ENCODE measurements at regions not wholly inside any gene's neighbourhood (a gene's known extent, or its start where the extent isn't known, plus 50 kb on each side); places are given as distances from the start of the nearest gene placed in this dataset.
A peak's percentile ranks its signal among the peaks of the same experiment; 100 is the strongest.

GRCh38 chr1:234707641-234708040 is 97.7 kb upstream of the IRF2BP2 start:
- ChIA-PET CTCF (no interaction called here), POLR2A (interaction anchor here (0.8 kb wide), 1 partner anchor 96 kb away, joined by 4 read pairs; no protein-coding TSS in a partner anchor)
- Histone ChIP-seq H3K9me3 (ENCODE audit: control insufficient read depth in 1 of 2, insufficient read depth in 1 of 2, low read length in 2 of 2) (no peaks in the 10 kb centered on the region), H3K27ac (ENCODE audit: low read depth in 1 of 2, low read length in 2 of 2) (no peak overlapping the region), H3K4me3 (ENCODE audit: low read length) (no peak overlapping the region), H3K27me3 (ENCODE audit: control insufficient read depth in 1 of 2, insufficient read depth in 2 of 2, low read length in 2 of 2) (no peaks in the 10 kb centered on the region), H3K4me1 (ENCODE audit: insufficient read depth, low read length) (no peaks in the 10 kb centered on the region), H3K36me3 (ENCODE audit: insufficient read depth, low read length) (no peaks in the 10 kb centered on the region)
- Mint-ChIP-seq H3K4me1 (ENCODE audit: low read depth) (peaks cover 22% of the 10 kb centered on the region), H3K36me3 (ENCODE audit: low read depth) (no peaks in the 10 kb centered on the region), H3K27me3 (no peaks in the 10 kb centered on the region), H3K9me3 (no peaks in the 10 kb centered on the region), H3K27ac (no peak overlapping the region), H3K4me3 (no peak overlapping the region)
- ATAC-seq (ENCODE audit: poor library complexity) (no peak), DNase-seq (peak in 2 of 14 experiments; percentile 43 to 53)
- intact Hi-C loops (cut with DNase I, micrococcal nuclease): no loop called here
- TF ChIP-seq, protein P1, sequence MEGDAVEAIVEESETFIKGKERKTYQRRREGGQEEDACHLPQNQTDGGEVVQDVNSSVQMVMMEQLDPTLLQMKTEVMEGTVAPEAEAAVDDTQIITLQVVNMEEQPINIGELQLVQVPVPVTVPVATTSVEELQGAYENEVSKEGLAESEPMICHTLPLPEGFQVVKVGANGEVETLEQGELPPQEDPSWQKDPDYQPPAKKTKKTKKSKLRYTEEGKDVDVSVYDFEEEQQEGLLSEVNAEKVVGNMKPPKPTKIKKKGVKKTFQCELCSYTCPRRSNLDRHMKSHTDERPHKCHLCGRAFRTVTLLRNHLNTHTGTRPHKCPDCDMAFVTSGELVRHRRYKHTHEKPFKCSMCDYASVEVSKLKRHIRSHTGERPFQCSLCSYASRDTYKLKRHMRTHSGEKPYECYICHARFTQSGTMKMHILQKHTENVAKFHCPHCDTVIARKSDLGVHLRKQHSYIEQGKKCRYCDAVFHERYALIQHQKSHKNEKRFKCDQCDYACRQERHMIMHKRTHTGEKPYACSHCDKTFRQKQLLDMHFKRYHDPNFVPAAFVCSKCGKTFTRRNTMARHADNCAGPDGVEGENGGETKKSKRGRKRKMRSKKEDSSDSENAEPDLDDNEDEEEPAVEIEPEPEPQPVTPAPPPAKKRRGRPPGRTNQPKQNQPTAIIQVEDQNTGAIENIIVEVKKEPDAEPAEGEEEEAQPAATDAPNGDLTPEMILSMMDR (IDR thresholded peaks at IDR 0.05): no peak

GRCh38 chr1:234706931-234707330 is 97.0 kb upstream of the IRF2BP2 start:
- H3K9me3 ChIP-seq (ENCODE audit: control insufficient read depth in 1 of 2, insufficient read depth in 1 of 2, low read length in 2 of 2): no peaks in the 10 kb centered on the region
- no peaks in the 10 kb centered on the region for H3K27me3 ChIP-seq (ENCODE audit: control insufficient read depth in 1 of 2, insufficient read depth in 2 of 2, low read length in 2 of 2)
- intact Hi-C loops (cut with DNase I, micrococcal nuclease): no loop called here
- no peaks in the 10 kb centered on the region for H3K27me3 Mint-ChIP-seq
- CTCF ChIA-PET: no interaction called here
- no peaks in the 10 kb centered on the region for H3K36me3 Mint-ChIP-seq (ENCODE audit: low read depth)
- H3K9me3 Mint-ChIP-seq: no peaks in the 10 kb centered on the region
- DNase-seq: no peak
- H3K4me1 Mint-ChIP-seq (ENCODE audit: low read depth): peaks cover 22% of the 10 kb centered on the region
- H3K36me3 ChIP-seq (ENCODE audit: insufficient read depth, low read length): no peaks in the 10 kb centered on the region
- H3K27ac ChIP-seq (ENCODE audit: low read depth in 1 of 2, low read length in 2 of 2): no peak overlapping the region
- no peak overlapping the region for H3K4me3 ChIP-seq (ENCODE audit: low read length)
- ATAC-seq (ENCODE audit: poor library complexity): no peak
- no peak overlapping the region for H3K27ac Mint-ChIP-seq
- TF ChIP-seq, protein P1 (IDR thresholded peaks at IDR 0.05): no peak
- no peaks in the 10 kb centered on the region for H3K4me1 ChIP-seq (ENCODE audit: insufficient read depth, low read length)
- H3K4me3 Mint-ChIP-seq: no peak overlapping the region
- POLR2A ChIA-PET: no interaction called here

DNA sequence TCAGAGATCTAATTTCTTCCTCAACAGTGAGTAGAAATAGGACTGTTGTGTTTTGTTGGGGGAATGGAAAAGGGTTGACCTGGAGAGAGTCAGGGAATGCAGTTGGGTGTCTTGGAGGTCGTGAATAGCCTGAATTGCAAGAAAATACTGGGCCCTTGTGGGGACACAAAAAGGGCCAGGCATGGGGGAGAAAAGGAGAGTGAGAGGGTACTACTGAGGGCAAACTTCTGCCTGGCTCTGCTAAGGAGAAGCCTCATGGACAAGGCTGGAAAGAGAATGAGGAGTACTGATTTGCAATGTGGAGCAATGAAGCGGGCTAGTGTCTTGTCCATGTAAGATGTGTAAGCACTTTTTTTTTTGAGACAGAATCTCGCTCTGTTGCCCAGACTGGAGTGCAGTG is 96.2 kb upstream of the IRF2BP2 start:
- Mint-ChIP-seq H3K4me1 (ENCODE audit: low read depth) (peaks cover 22% of the 10 kb centered on the region), H3K27me3 (no peaks in the 10 kb centered on the region), H3K4me3 (no peak overlapping the region), H3K27ac (no peak overlapping the region), H3K36me3 (ENCODE audit: low read depth) (no peaks in the 10 kb centered on the region), H3K9me3 (no peaks in the 10 kb centered on the region)
- Histone ChIP-seq H3K4me1 (ENCODE audit: insufficient read depth, low read length) (no peaks in the 10 kb centered on the region), H3K9me3 (ENCODE audit: control insufficient read depth in 1 of 2, insufficient read depth in 1 of 2, low read length in 2 of 2) (no peaks in the 10 kb centered on the region), H3K36me3 (ENCODE audit: insufficient read depth, low read length) (no peaks in the 10 kb centered on the region), H3K27me3 (ENCODE audit: control insufficient read depth in 1 of 2, insufficient read depth in 2 of 2, low read length in 2 of 2) (no peaks in the 10 kb centered on the region), H3K27ac (ENCODE audit: low read depth in 1 of 2, low read length in 2 of 2) (no peak overlapping the region), H3K4me3 (ENCODE audit: low read length) (no peak overlapping the region)
- ATAC-seq (ENCODE audit: poor library complexity) (no peak), DNase-seq (no peak)
- ChIA-PET POLR2A (interaction anchor here (2.2 to 2.7 kb wide), 2 partner anchors 18 to 94 kb away, joined by 8 to 23 read pairs; no protein-coding TSS in a partner anchor), CTCF (interaction anchor here (1.5 kb wide), 1 partner anchor 79 kb away, joined by 3 read pairs; no protein-coding TSS in a partner anchor)
- intact Hi-C loops (cut with DNase I, micrococcal nuclease): no loop called here
- TF ChIP-seq, protein P1 (IDR thresholded peaks at IDR 0.05): no peak
